ENCODE measurements at regions not wholly inside any gene's neighbourhood (a gene's known extent, or its start where the extent isn't known, plus 50 kb on each side); places are given as distances from the start of the nearest gene placed in this dataset.
"Not testable (repeated sequence)": the region's sequence is repeated elsewhere in the genome, so short reads cannot be mapped to it uniquely, and the experiment has no call there.

DNA sequence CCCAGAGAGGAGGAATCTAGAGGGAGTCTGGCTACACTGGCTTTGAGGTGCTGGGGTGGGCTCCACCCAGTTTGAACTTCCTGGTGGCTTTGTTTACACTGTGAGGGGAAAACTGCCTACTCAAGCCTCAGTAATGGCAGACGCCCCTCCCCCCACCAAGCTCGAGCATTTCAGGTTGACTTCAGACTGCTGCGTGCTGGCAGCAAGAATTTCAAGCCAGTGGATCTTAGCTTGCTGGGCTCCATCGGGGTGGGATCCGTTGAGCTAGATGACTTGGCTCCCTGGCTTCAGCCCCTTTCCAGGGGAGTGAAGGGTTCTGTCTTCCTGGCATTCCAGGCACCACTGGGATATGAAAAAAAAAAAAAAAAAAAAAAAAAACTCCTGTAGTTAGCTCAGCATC is 281.0 kb downstream of the FGF10 start:
- H3K27ac ChIP-seq (ENCODE audit: low read depth in 1 of 2, low read length in 2 of 2); H3K4me3 Mint-ChIP-seq; H3K36me3 ChIP-seq (replicated peaks in 1 of 2; ENCODE audit: control insufficient read depth in 1 of 2, insufficient read depth in 2 of 2, low read length in 2 of 2); H3K27me3 Mint-ChIP-seq (ENCODE audit: low read depth in 3 of 3); H3K4me1 Mint-ChIP-seq; DNase-seq; H3K9ac ChIP-seq (ENCODE audit: insufficient read depth, low read length, poor library complexity, severe bottlenecking); H3K79me2 ChIP-seq (ENCODE audit: insufficient read depth, low read length); H2AFZ ChIP-seq (ENCODE audit: insufficient read depth, low read depth, low read length, poor library complexity, severe bottlenecking); H3K4me2 ChIP-seq (replicated peaks; ENCODE audit: extremely low read depth, low read length, poor library complexity, severe bottlenecking); intact Hi-C loops (cut with micrococcal nuclease); H3K4me3 ChIP-seq (replicated peaks in 1 of 3; ENCODE audit: low read depth in 2 of 3, low read length in 3 of 3); H3K27ac Mint-ChIP-seq; H3K27me3 ChIP-seq (ENCODE audit: control insufficient read depth in 2 of 2, insufficient read depth in 2 of 2, low read length in 2 of 2); H3K36me3 Mint-ChIP-seq; H3K4me1 ChIP-seq (ENCODE audit: control insufficient read depth in 1 of 2, insufficient read depth in 2 of 2, low read length in 2 of 2); H4K20me1 ChIP-seq (ENCODE audit: insufficient read depth, low read length): not testable (repeated sequence)
- H3K9me3 Mint-ChIP-seq = peaks cover 22 to 43% (median 32%) of the 10 kb centered on the region in 7 donors
- 94% methylated on average over 2 of the region's 5 CpGs for WGBS (ENCODE audit: insufficient coverage)
- H3K9me3 ChIP-seq (replicated peaks in 1 of 2; ENCODE audit: control insufficient read depth in 1 of 2, insufficient read depth in 1 of 2, low read length in 2 of 2) = peaks cover 38 to 44% of the 10 kb centered on the region in 2 donors

GRCh38 chr5:44099643-44100042 is 289.6 kb downstream of the FGF10 start:
- 80% methylated on average over 1 of the region's 2 CpGs for WGBS (ENCODE audit: insufficient coverage)
- no peak overlapping the region for H3K27ac ChIP-seq (ENCODE audit: low read depth in 1 of 2, low read length in 2 of 2)
- no peaks in the 10 kb centered on the region for H3K36me3 Mint-ChIP-seq

More at GRCh38 chr5:44099643-44100042, 289.6 kb downstream of the FGF10 start:
- peaks cover 5 to 8% of the 10 kb centered on the region in 2 donors for H3K9me3 ChIP-seq (replicated peaks in 1 of 2; ENCODE audit: control insufficient read depth in 1 of 2, insufficient read depth in 1 of 2, low read length in 2 of 2)
- no peak overlapping the region for H3K9ac ChIP-seq (ENCODE audit: insufficient read depth, low read length, poor library complexity, severe bottlenecking)
- intact Hi-C loops (cut with micrococcal nuclease) = no loop called here
- no peaks in the 10 kb centered on the region for H4K20me1 ChIP-seq (ENCODE audit: insufficient read depth, low read length)
- H3K27ac Mint-ChIP-seq = no peak overlapping the region
- no peaks in the 10 kb centered on the region for H3K36me3 ChIP-seq (replicated peaks in 1 of 2; ENCODE audit: control insufficient read depth in 1 of 2, insufficient read depth in 2 of 2, low read length in 2 of 2)
- no peak for DNase-seq
- TF ChIP-seq, protein P1, sequence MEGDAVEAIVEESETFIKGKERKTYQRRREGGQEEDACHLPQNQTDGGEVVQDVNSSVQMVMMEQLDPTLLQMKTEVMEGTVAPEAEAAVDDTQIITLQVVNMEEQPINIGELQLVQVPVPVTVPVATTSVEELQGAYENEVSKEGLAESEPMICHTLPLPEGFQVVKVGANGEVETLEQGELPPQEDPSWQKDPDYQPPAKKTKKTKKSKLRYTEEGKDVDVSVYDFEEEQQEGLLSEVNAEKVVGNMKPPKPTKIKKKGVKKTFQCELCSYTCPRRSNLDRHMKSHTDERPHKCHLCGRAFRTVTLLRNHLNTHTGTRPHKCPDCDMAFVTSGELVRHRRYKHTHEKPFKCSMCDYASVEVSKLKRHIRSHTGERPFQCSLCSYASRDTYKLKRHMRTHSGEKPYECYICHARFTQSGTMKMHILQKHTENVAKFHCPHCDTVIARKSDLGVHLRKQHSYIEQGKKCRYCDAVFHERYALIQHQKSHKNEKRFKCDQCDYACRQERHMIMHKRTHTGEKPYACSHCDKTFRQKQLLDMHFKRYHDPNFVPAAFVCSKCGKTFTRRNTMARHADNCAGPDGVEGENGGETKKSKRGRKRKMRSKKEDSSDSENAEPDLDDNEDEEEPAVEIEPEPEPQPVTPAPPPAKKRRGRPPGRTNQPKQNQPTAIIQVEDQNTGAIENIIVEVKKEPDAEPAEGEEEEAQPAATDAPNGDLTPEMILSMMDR (IDR thresholded peaks at IDR 0.05) = no peak
- no peak overlapping the region for H3K4me3 Mint-ChIP-seq
- no peak overlapping the region for H3K4me2 ChIP-seq (replicated peaks; ENCODE audit: extremely low read depth, low read length, poor library complexity, severe bottlenecking)
- no peak overlapping the region for H2AFZ ChIP-seq (ENCODE audit: insufficient read depth, low read depth, low read length, poor library complexity, severe bottlenecking)
- no peaks in the 10 kb centered on the region for H3K27me3 ChIP-seq (ENCODE audit: control insufficient read depth in 2 of 2, insufficient read depth in 2 of 2, low read length in 2 of 2)
- H3K79me2 ChIP-seq (ENCODE audit: insufficient read depth, low read length) = no peaks in the 10 kb centered on the region
- H3K4me1 Mint-ChIP-seq = no peaks in the 10 kb centered on the region
- H3K27me3 Mint-ChIP-seq (ENCODE audit: low read depth in 3 of 3) = peaks cover 0 to 2% (median 0%) of the 10 kb centered on the region in 3 donors
- peaks cover 0 to 10% (median 2%) of the 10 kb centered on the region in 7 donors for H3K9me3 Mint-ChIP-seq
- H3K4me3 ChIP-seq (replicated peaks in 1 of 3; ENCODE audit: low read depth in 2 of 3, low read length in 3 of 3) = no peak overlapping the region
- H3K4me1 ChIP-seq (ENCODE audit: control insufficient read depth in 1 of 2, insufficient read depth in 2 of 2, low read length in 2 of 2) = no peaks in the 10 kb centered on the region
